ENCODE measurements at regions not wholly inside any gene's neighbourhood (a gene's known extent, or its start where the extent isn't known, plus 50 kb on each side); places are given as distances from the start of the nearest gene placed in this dataset.

DNA sequence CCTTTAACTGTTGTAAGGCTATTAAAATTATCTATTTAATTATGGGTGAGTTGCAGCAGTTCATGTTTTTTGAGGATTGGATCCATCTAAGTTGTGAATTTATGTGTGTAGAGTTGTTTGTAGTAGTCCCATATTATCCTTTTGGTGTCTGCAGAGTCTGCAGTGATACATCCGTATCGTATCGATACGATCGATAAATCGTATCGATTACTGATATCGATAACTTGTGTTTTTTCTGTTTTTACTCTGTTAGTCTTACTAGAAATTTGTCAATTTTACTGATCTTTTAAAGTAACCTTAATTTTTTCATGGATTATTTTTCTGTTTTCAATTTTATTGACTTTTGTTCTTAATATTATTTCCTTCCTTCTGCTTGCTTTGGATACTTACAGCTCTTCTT is 462.5 kb upstream of the SOX5 start:
- DNase-seq (no peak), ATAC-seq (no peak)
- no TSS peak for BruUV-seq (replicated peaks)
- Histone ChIP-seq H3K27me3 (ENCODE audit: low read length) (no peaks in the 10 kb centered on the region), H3K4me1 (ENCODE audit: insufficient read depth, low read length) (no peaks in the 10 kb centered on the region), H3K79me2 (ENCODE audit: low read length) (no peaks in the 10 kb centered on the region), H3K9me3 (ENCODE audit: low read length) (no peaks in the 10 kb centered on the region), H3K4me2 (ENCODE audit: low read length) (no peak overlapping the region), H3K36me3 (ENCODE audit: low read depth, low read length) (no peaks in the 10 kb centered on the region), H3K27ac (ENCODE audit: low read length) (no peak overlapping the region), H3K9ac (ENCODE audit: low read length) (no peak overlapping the region), H3K4me3 (ENCODE audit: low read length) (no peak overlapping the region), H3F3A (ENCODE audit: low read length, unreplicated experiment) (no peaks in the 10 kb centered on the region), H2AFZ (ENCODE audit: low read length) (no peak overlapping the region), H4K20me1 (ENCODE audit: low read length) (no peaks in the 10 kb centered on the region), H3K9me2 (replicated peaks; ENCODE audit: low read length) (no peaks in the 10 kb centered on the region)
- intact Hi-C loops (cut with micrococcal nuclease): no loop called here
- POLR2A ChIA-PET (ENCODE audit: unreplicated experiment): no interaction called here
- CTCF ChIA-PET: no interaction called here
- no peak for TF ChIP-seq EZH2 (IDR thresholded peaks at IDR 0.05; ENCODE audit: low read length, unreplicated experiment)
- TF ChIP-seq, protein P1, sequence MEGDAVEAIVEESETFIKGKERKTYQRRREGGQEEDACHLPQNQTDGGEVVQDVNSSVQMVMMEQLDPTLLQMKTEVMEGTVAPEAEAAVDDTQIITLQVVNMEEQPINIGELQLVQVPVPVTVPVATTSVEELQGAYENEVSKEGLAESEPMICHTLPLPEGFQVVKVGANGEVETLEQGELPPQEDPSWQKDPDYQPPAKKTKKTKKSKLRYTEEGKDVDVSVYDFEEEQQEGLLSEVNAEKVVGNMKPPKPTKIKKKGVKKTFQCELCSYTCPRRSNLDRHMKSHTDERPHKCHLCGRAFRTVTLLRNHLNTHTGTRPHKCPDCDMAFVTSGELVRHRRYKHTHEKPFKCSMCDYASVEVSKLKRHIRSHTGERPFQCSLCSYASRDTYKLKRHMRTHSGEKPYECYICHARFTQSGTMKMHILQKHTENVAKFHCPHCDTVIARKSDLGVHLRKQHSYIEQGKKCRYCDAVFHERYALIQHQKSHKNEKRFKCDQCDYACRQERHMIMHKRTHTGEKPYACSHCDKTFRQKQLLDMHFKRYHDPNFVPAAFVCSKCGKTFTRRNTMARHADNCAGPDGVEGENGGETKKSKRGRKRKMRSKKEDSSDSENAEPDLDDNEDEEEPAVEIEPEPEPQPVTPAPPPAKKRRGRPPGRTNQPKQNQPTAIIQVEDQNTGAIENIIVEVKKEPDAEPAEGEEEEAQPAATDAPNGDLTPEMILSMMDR (conservative IDR thresholded peaks at IDR 0.05; ENCODE audit: low read depth, low read length): no peak
- TF ChIP-seq EZH2phosphoT487 (IDR thresholded peaks at IDR 0.05; ENCODE audit: borderline replicate concordance, low read length): no peak

DNA sequence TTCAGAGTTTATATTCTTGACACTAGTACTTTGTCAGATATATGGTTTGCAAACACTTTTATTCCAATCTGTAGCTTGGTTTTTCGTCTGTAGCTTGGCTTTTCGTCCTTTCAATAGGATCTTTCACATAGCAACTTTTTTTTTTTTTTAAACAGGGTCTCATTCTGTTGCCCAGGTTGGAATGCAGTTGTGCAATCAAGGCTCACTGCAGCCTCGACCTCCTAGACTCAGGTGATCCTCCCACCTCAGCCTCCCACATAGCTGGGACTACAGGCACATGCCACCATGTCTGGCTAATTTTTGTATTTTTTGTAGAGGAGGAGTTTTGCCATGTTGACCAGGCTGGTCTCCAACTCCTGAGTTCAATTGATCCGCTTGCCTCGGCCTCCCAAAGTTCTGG is 460.4 kb upstream of the SOX5 start:
- Histone ChIP-seq H3K9me3 (ENCODE audit: low read length) (no peaks in the 10 kb centered on the region), H3K27me3 (ENCODE audit: low read length) (peaks cover 2% of the 10 kb centered on the region; the same call in 1 of the 2 replicates), H4K20me1 (ENCODE audit: low read length) (no peaks in the 10 kb centered on the region), H3K36me3 (ENCODE audit: low read depth, low read length) (no peaks in the 10 kb centered on the region), H3K27ac (ENCODE audit: low read length) (no peak overlapping the region), H3K4me2 (ENCODE audit: low read length) (no peak overlapping the region), H2AFZ (ENCODE audit: low read length) (no peak overlapping the region), H3K4me1 (ENCODE audit: insufficient read depth, low read length) (no peaks in the 10 kb centered on the region), H3K79me2 (ENCODE audit: low read length) (no peaks in the 10 kb centered on the region), H3K4me3 (ENCODE audit: low read length) (no peak overlapping the region), H3K9me2 (replicated peaks; ENCODE audit: low read length) (no peaks in the 10 kb centered on the region), H3K9ac (ENCODE audit: low read length) (no peak overlapping the region), H3F3A (ENCODE audit: low read length, unreplicated experiment) (no peaks in the 10 kb centered on the region)
- BruUV-seq (replicated peaks): no TSS peak
- ChIA-PET CTCF (no interaction called here), POLR2A (ENCODE audit: unreplicated experiment) (no interaction called here)
- no peak for ATAC-seq
- DNase-seq: no peak
- TF ChIP-seq EZH2phosphoT487 (IDR thresholded peaks at IDR 0.05; ENCODE audit: borderline replicate concordance, low read length) (no peak), EZH2 (IDR thresholded peaks at IDR 0.05; ENCODE audit: low read length, unreplicated experiment) (no peak)
- TF ChIP-seq, protein P1 (conservative IDR thresholded peaks at IDR 0.05; ENCODE audit: low read depth, low read length): no peak
- intact Hi-C loops (cut with micrococcal nuclease): no loop called here

DNA sequence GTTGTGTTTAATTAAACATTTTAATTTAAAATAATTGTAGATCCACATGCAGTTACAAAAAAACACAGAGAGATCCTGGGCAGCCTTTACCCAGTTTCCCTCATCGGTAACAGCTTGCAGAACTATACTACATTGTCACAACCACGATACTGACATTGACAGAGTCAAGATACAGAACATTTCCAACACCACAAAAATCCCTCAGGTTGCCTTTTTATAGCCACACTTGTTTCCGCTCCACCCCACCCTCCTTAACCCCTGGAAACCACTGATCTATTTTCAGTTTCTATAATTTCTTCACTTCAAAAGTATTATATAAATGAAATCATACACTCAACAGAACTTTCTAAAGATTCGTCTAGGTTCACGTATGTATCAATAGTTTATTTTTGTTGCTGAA is 458.8 kb upstream of the SOX5 start:
- Histone ChIP-seq H3K9me3 (ENCODE audit: low read length) (no peaks in the 10 kb centered on the region), H3K27ac (ENCODE audit: low read length) (no peak overlapping the region), H3K9ac (ENCODE audit: low read length) (no peak overlapping the region), H3F3A (ENCODE audit: low read length, unreplicated experiment) (no peaks in the 10 kb centered on the region), H4K20me1 (ENCODE audit: low read length) (no peaks in the 10 kb centered on the region), H3K9me2 (replicated peaks; ENCODE audit: low read length) (no peaks in the 10 kb centered on the region), H3K4me3 (ENCODE audit: low read length) (no peak overlapping the region), H3K79me2 (ENCODE audit: low read length) (no peaks in the 10 kb centered on the region), H2AFZ (ENCODE audit: low read length) (no peak overlapping the region), H3K27me3 (ENCODE audit: low read length) (peaks cover 16% of the 10 kb centered on the region), H3K4me2 (ENCODE audit: low read length) (no peak overlapping the region), H3K36me3 (ENCODE audit: low read depth, low read length) (no peaks in the 10 kb centered on the region), H3K4me1 (ENCODE audit: insufficient read depth, low read length) (no peaks in the 10 kb centered on the region)
- DNase-seq (no peak), ATAC-seq (no peak)
- ChIA-PET POLR2A (ENCODE audit: unreplicated experiment) (no interaction called here), CTCF (no interaction called here)
- intact Hi-C loops (cut with micrococcal nuclease): no loop called here
- BruUV-seq (replicated peaks): no TSS peak
- TF ChIP-seq EZH2phosphoT487 (IDR thresholded peaks at IDR 0.05; ENCODE audit: borderline replicate concordance, low read length) (no peak), EZH2 (IDR thresholded peaks at IDR 0.05; ENCODE audit: low read length, unreplicated experiment) (no peak)
- TF ChIP-seq, protein P1 (conservative IDR thresholded peaks at IDR 0.05; ENCODE audit: low read depth, low read length): no peak

Measured in PC-3 (cell line).